ENCODE measurements at regions not wholly inside any gene's neighbourhood (a gene's known extent, or its start where the extent isn't known, plus 50 kb on each side); places are given as distances from the start of the nearest gene placed in this dataset.

DNA sequence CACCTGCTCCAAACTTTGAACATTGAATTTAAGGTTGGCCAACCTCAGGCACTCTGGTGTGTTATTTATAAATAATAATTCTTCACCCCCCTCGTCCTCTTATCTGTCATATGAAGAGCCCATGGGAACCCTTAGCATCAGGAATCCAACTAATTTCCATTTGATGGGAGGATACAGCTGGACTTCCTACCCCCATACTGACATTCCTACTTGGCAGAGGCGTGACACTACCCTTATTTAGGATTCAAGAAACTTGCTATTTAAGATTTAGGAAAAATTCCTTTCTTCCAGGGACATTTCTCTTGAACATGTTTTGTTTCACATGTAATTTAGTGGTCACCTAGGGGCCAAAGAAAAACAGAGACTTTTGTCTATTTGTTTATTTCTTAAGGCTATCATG, 171.9 kb upstream of the NRP1 start:
- TF ChIP-seq, protein P1, sequence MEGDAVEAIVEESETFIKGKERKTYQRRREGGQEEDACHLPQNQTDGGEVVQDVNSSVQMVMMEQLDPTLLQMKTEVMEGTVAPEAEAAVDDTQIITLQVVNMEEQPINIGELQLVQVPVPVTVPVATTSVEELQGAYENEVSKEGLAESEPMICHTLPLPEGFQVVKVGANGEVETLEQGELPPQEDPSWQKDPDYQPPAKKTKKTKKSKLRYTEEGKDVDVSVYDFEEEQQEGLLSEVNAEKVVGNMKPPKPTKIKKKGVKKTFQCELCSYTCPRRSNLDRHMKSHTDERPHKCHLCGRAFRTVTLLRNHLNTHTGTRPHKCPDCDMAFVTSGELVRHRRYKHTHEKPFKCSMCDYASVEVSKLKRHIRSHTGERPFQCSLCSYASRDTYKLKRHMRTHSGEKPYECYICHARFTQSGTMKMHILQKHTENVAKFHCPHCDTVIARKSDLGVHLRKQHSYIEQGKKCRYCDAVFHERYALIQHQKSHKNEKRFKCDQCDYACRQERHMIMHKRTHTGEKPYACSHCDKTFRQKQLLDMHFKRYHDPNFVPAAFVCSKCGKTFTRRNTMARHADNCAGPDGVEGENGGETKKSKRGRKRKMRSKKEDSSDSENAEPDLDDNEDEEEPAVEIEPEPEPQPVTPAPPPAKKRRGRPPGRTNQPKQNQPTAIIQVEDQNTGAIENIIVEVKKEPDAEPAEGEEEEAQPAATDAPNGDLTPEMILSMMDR (conservative IDR thresholded peaks at IDR 0.05; ENCODE audit: low read depth, low read length) = no peak
- no peak for DNase-seq (ENCODE audit: low read depth)
- H3K4me3 ChIP-seq (ENCODE audit: low read depth, low read length) = no peak overlapping the region

DNA sequence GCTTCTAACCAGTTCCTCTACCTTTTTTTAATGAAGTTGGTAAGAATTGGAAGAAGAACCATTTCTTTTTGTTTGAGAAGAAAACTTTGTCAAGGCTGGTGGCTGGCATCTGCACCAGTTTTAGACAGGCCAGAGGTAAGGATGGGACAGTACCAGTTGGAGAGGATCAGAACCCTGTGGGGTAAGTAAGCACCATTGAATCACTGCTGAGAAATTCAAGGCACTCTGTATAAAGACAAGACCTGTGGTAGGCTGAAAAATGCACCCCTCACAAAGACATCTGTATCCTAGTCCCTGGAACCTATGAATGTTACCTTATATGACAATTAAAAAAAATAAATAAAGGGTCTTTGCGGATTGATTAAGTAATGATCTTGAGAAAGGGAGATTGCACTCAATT, 166.7 kb upstream of the NRP1 start:
- TF ChIP-seq, protein P1 (conservative IDR thresholded peaks at IDR 0.05; ENCODE audit: low read depth, low read length) = no peak
- no peak overlapping the region for H3K4me3 ChIP-seq (ENCODE audit: low read depth, low read length)
- DNase-seq (ENCODE audit: low read depth) = no peak

DNA sequence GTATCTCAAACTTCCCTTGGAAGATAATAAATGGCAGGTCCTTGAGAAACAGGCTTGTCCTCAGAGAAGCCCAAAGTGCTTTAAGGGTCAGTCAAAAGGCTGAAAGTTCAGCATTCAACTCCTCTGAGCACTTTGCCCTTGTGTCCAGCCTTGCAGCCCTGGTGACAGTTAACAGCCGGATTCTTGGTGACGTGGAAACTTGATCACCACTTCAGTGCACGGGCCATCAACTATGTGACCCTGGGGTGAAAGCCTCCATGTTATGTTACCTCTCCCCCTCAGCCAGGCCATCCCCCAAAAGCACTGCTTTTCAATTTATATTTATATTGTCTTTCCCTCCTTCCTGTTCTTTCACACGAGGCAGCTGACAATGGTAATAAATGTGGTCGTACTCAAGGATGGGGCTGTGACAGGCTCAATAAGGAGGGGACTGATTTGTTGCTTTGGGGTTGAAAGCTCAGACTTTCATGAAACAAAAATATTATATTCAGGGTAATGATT, 164.0 kb upstream of the NRP1 start:
- no peak for DNase-seq (ENCODE audit: low read depth)
- no peak overlapping the region for H3K4me3 ChIP-seq (ENCODE audit: low read depth, low read length)
- TF ChIP-seq, protein P1 (conservative IDR thresholded peaks at IDR 0.05; ENCODE audit: low read depth, low read length) = no peak

DNA sequence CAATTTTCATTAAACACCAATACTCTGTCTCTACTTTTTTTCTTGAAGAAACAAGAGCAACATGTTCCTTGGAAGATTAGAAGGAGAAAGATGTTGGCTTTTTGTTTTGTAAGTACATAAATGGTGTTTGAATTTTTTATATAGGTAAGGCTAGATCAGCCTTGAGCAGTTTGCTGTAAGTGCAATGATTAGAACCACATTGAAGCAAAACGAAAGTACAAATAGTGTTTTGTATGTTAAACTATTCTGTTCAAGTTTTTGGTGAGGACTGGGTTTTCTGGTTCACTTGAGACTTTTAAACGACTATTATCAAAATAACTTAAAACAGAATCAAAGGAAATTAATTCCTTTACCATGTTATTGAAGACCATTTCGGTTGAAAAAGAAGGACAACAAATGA, 162.9 kb upstream of the NRP1 start:
- H3K4me3 ChIP-seq (ENCODE audit: low read depth, low read length) = no peak overlapping the region

DNA sequence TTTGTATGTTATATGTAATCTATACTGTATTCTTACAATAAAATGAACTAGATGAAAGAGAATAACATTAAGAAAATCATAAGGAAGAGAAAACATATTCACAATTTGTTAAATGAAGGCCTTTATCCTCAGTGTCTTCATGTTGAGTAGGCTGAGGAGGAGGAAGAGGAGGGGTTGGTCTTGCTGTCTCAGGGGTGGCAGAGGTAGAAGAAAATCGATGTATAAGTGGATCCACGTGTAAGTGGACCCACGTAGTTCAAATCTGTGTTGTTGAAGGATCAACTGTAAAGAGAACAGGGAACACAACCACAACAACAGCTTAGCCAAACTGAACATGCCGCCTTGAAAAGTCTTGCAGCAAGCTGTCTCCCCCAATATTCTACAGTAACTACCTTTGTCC, 161.6 kb upstream of the NRP1 start:
- no peak overlapping the region for H3K4me3 ChIP-seq (ENCODE audit: low read depth, low read length)
- TF ChIP-seq, protein P1 (conservative IDR thresholded peaks at IDR 0.05; ENCODE audit: low read depth, low read length) = no peak
- no peak for DNase-seq (ENCODE audit: low read depth)

More for the DNA sequence above, 162.9 kb upstream of the NRP1 start:
- TF ChIP-seq, protein P1 (conservative IDR thresholded peaks at IDR 0.05; ENCODE audit: low read depth, low read length) = no peak
- DNase-seq (ENCODE audit: low read depth) = no peak

DNA sequence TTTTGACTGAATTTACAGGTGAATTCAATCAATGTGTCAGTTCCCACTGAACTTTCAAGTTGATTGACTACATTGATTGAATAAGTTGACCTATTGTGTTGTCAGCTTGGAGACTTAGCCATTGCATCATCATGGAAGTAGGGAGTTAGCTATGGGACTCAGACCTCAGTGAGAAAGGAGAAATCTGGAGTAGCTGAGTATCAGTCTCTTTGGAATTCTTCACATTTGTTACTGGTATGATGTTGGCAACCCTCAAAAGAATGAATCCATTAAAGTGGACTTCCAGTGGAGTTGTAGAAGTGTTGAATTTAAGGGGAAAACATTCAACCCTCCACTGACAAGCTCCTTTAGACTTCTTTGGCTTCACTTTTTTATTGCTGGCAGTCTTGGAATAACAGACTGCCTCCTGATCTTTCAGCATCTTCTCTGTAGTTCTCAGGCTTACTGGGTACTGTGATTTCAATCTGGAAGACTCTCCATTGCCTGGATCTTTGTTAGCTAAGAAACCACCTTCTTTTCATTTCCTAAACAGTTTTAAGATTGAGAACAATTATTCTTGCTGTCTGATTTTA, 160.3 kb upstream of the NRP1 start:
- no peak overlapping the region for H3K4me3 ChIP-seq (ENCODE audit: low read depth, low read length)
- no peak for DNase-seq (ENCODE audit: low read depth)
- TF ChIP-seq, protein P1 (conservative IDR thresholded peaks at IDR 0.05; ENCODE audit: low read depth, low read length) = no peak

DNA sequence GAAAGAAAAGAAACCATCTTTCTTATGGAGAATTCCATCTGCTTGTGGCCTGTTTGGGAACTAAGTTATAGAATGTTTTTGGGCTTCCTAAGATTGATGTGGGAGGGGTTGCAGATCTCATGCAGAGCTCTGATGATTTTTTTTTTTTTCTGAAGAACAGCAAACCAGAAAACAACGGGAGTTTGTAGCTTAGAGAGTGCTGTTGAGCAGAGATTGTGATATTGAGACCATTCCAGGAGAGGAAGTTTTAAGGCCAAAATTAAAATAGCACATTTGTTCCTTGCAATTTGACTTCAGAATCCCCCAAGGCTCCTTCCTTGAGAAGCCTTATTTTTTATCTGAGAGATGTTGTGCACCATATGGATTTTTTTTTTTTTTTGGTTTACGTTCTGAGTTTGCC, 159.5 kb upstream of the NRP1 start:
- H3K4me3 ChIP-seq (ENCODE audit: low read depth, low read length) = no peak overlapping the region
- TF ChIP-seq, protein P1 (conservative IDR thresholded peaks at IDR 0.05; ENCODE audit: low read depth, low read length) = no peak
- DNase-seq (ENCODE audit: low read depth) = no peak
